MCF 10A (cell line): ENCODE measurements at regions not wholly inside any gene's neighbourhood (a gene's known extent, or its start where the extent isn't known, plus 50 kb on each side); places are given as distances from the start of the nearest gene placed in this dataset.

Experiments
- BruUV-seq: library from RNA; stranded (reverse); fragments of 400-500 nt; replicated peaks from 2 replicates; lab custom pipeline; 2021; lab: Mats Ljungman, UMichigan
- CTCF ChIA-PET: fragments of 300-600 bp; sonication (Branson Sonifier 250); formaldehyde crosslinking; extraction: SDS; loops from one replicate; lab custom pipeline; 2021; ENCODE audit warnings: antibody characterized with exemption, inconsistent platforms; lab: Yijun Ruan, JAX
- POLR2A ChIA-PET: fragments of 300-600, 350-650 bp; sonication (Branson Sonifier 250); formaldehyde crosslinking; extraction: SDS; loops from one replicate; lab custom pipeline; 2020; ENCODE audit warnings: antibody characterized with exemption, inconsistent platforms; lab: Yijun Ruan, JAX
- DNase-seq: peaks from one replicate; pipeline ENCODE4 v3.0.0-alpha.2; 2018; ENCODE audit not compliant: unreplicated experiment
- H3K27ac Mint-ChIP-seq: one replicate; pipeline ENCODE4 v1.8.0; 2022; ENCODE audit warnings: mild to moderate bottlenecking, low read depth, mixed read lengths; ENCODE audit not compliant: unreplicated experiment
- H3K27me3 Mint-ChIP-seq: one replicate; pipeline ENCODE4 v1.8.0; 2022; ENCODE audit warnings: mixed read lengths; ENCODE audit not compliant: insufficient read depth, unreplicated experiment
- H3K36me3 Mint-ChIP-seq: one replicate; pipeline ENCODE4 v1.8.0; 2022; ENCODE audit warnings: mild to moderate bottlenecking, moderate library complexity, mixed read lengths; ENCODE audit not compliant: insufficient read depth, unreplicated experiment
- H3K4me1 Mint-ChIP-seq: one replicate; pipeline ENCODE4 v1.8.0; 2022; ENCODE audit warnings: mixed read lengths; ENCODE audit not compliant: insufficient read depth, unreplicated experiment
- H3K4me3 Mint-ChIP-seq: one replicate; pipeline ENCODE4 v1.8.0; 2022; ENCODE audit warnings: mild to moderate bottlenecking, moderate library complexity, mixed read lengths; ENCODE audit not compliant: unreplicated experiment
- H3K9me3 Mint-ChIP-seq: one replicate; pipeline ENCODE4 v1.8.0; 2022; ENCODE audit warnings: mixed read lengths; ENCODE audit not compliant: unreplicated experiment
- intact Hi-C: fragments of 100-400 bp; cut with micrococcal nuclease; formaldehyde crosslinking; loops from 2 replicates; pipeline ENCODE4 v1.14.1; 2022
- TF ChIP-seq, protein P1 (sequence below): fragments of 200-600 bp; IDR thresholded peaks from one replicate; pipeline ENCODE4 v1.8.0; 2022; ENCODE audit warnings: antibody characterized with exemption, mild to moderate bottlenecking; ENCODE audit not compliant: unreplicated experiment

DNA sequence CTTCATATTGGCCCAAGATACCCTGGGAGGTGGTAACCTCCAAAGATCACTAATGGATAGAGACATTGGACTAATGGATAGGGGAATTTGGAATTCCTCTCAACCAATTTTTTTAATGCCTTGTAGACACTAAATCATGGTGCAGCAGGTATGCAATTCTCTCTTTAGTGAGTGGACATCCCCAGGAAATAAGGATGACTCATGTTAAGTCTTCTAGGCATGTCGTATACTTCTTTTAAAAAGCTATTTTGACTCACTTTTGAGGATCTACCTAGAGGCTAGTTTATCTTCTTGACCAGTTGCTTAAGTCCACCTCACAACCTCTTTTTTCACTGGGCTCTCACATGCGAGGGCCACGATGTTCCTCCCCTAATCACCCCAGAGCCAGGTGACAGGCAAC is 211.6 kb upstream of the CDH12 start:
- intact Hi-C loops, result no loop called here
- Mint-ChIP-seq H3K27ac (no peak overlapping the region), H3K4me3 (no peak overlapping the region), H3K36me3 (no peaks in the 10 kb centered on the region), H3K9me3 (no peaks in the 10 kb centered on the region), H3K27me3 (no peaks in the 10 kb centered on the region), H3K4me1 (no peaks in the 10 kb centered on the region)
- no TSS peak for BruUV-seq
- POLR2A ChIA-PET, result interaction anchor here (0.6 kb wide), 1 partner anchor 382 kb away, joined by 5 read pairs; no protein-coding TSS in a partner anchor
- TF ChIP-seq, protein P1, sequence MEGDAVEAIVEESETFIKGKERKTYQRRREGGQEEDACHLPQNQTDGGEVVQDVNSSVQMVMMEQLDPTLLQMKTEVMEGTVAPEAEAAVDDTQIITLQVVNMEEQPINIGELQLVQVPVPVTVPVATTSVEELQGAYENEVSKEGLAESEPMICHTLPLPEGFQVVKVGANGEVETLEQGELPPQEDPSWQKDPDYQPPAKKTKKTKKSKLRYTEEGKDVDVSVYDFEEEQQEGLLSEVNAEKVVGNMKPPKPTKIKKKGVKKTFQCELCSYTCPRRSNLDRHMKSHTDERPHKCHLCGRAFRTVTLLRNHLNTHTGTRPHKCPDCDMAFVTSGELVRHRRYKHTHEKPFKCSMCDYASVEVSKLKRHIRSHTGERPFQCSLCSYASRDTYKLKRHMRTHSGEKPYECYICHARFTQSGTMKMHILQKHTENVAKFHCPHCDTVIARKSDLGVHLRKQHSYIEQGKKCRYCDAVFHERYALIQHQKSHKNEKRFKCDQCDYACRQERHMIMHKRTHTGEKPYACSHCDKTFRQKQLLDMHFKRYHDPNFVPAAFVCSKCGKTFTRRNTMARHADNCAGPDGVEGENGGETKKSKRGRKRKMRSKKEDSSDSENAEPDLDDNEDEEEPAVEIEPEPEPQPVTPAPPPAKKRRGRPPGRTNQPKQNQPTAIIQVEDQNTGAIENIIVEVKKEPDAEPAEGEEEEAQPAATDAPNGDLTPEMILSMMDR, result no peak
- DNase-seq, result peak; percentile 21
- CTCF ChIA-PET, result interaction anchor here (0.6 to 1.2 kb wide), 2 partner anchors 21 to 180 kb away, joined by 3 read pairs; no protein-coding TSS in a partner anchor

DNA sequence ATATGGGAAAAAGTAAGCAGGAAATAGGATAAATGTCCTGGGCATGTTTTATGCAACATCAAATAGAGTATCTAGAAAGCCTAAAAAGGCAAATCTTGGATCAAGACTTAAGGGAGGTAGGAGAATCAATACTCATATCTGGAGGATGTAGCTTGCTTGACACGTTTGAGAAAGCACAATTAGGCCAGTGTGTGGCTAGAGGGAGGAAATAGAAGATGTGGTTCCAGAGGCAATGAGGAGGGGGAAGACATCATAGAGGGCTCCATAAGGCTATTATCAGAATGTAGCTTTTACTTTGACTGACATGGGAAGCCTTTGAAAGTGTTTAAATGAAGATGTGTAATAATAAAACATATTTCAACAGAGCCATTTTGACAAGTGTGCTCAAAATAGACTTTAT is 200.7 kb upstream of the CDH12 start:
- Mint-ChIP-seq H3K4me1 (no peaks in the 10 kb centered on the region), H3K9me3 (no peaks in the 10 kb centered on the region), H3K27ac (no peak overlapping the region), H3K36me3 (no peaks in the 10 kb centered on the region), H3K27me3 (no peaks in the 10 kb centered on the region), H3K4me3 (no peak overlapping the region)
- no peak for DNase-seq
- POLR2A ChIA-PET, result no interaction called here
- BruUV-seq, result no TSS peak
- TF ChIP-seq, protein P1, result no peak
- CTCF ChIA-PET, result no interaction called here
- intact Hi-C loops, result no loop called here

DNA sequence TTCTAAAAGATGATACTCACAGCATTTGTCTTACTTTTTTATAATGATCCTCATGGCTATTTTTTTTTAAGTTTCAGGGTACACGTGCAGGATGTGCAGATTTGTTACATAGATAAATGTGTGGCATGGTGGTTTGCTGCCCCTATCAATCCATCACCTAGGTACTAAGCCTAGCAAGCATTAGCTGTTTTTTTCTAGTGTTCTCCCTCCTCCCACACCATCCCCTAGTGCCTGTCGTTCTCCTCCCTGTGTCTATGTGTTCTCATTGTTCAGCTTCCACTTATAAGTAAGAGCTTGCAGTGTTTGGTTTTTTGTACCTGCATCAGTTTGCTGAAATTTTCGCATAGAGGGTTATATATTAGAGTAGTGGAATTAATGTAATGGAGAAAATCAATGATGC is 189.1 kb upstream of the CDH12 start:
- BruUV-seq, result no TSS peak
- H3K4me1 Mint-ChIP-seq, result peaks cover 6% of the 10 kb centered on the region

DNA sequence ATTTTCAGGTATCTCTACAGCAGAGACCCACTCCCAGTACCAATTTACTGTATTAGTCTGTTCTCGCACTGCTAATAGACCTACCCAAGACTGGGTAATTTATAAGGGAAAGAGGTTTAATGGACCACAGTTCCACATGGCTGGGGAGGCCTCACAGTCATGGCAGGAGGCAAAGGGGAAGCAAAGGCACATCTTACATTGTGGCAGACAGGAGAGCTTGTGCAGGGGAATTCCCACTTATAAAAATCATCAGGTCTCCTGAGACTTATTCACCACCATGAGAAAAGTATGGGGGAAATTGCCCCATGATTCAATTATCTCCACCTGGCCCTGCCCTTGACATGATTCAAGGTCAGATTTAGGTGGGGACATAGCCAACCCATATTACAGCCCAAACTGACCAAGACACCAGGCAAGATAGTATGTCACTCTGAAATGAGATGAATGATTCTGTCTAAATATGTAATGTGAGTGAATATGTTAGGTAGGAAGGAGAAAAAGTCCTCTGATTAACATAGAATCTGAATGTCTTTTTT is 182.5 kb upstream of the CDH12 start:
- BruUV-seq, result no TSS peak
- Mint-ChIP-seq H3K9me3 (no peaks in the 10 kb centered on the region), H3K36me3 (no peaks in the 10 kb centered on the region), H3K4me3 (no peak overlapping the region), H3K27ac (no peak overlapping the region), H3K4me1 (no peaks in the 10 kb centered on the region), H3K27me3 (no peaks in the 10 kb centered on the region)
- intact Hi-C loops, result no loop called here
- TF ChIP-seq, protein P1, result no peak
- DNase-seq, result no peak
- POLR2A ChIA-PET, result no interaction called here
- CTCF ChIA-PET, result no interaction called here

More for the DNA sequence above, 189.1 kb upstream of the CDH12 start:
- H3K27me3 Mint-ChIP-seq, result no peaks in the 10 kb centered on the region
- CTCF ChIA-PET, result interaction anchor here (0.7 kb wide), 1 partner anchor 631 kb away, joined by 3 read pairs; no protein-coding TSS in a partner anchor
- TF ChIP-seq, protein P1, result no peak
- DNase-seq, result no peak
- H3K9me3 Mint-ChIP-seq, result no peaks in the 10 kb centered on the region
- H3K36me3 Mint-ChIP-seq, result no peaks in the 10 kb centered on the region
- H3K27ac Mint-ChIP-seq, result no peak overlapping the region
- POLR2A ChIA-PET, result interaction anchor here (0.7 to 1.1 kb wide), 3 partner anchors 13 to 45 kb away, joined by 3 to 5 read pairs (median 3); no protein-coding TSS in a partner anchor
- H3K4me3 Mint-ChIP-seq, result no peak overlapping the region
- intact Hi-C loops, result no loop called here
